ENCODE measurements at regions not wholly inside any gene's neighbourhood (a gene's known extent, or its start where the extent isn't known, plus 50 kb on each side); places are given as distances from the start of the nearest gene placed in this dataset.
A peak's percentile ranks its signal among the peaks of the same experiment; 100 is the strongest.

- ATAC-seq (ENCODE audit: insufficient read depth, low FRiP score) (no peak), DNase-seq (no peak)
- Histone ChIP-seq H3K4me1 (ENCODE audit: control insufficient read depth in 5 of 5, insufficient read depth in 5 of 5, low read length in 5 of 5) (peaks cover 0 to 6% (median 0%) of the 10 kb centered on the region in 5 donors), H3K27ac (ENCODE audit: low read depth in 1 of 2, low read length in 1 of 2) (no peak overlapping the region), H3K27me3 (ENCODE audit: control insufficient read depth in 3 of 3, insufficient read depth in 3 of 3, low read length in 2 of 3) (no peaks in the 10 kb centered on the region), H3K36me3 (ENCODE audit: control insufficient read depth in 4 of 4, insufficient read depth in 4 of 4, low read length in 4 of 4) (no peaks in the 10 kb centered on the region), H3K4me3 (no peak overlapping the region), H3K9ac (ENCODE audit: insufficient read depth in 1 of 2, low read length in 2 of 2) (no peak overlapping the region), H3K9me3 (ENCODE audit: control insufficient read depth in 4 of 4, insufficient read depth in 3 of 4, low read length in 3 of 4) (no peaks in the 10 kb centered on the region)
- WGBS, 2 donors = 64 to 74% methylated on average over 3 of the region's 3 CpGs
- no peak for TF ChIP-seq CTCF (IDR thresholded peaks at IDR 0.05; ENCODE audit: control extremely low read depth, extremely low read depth)
These were observed 201.0 kb downstream of the CYRIA start for GRCh38 chr2:16464641-16465040.

GRCh38 chr2:16462958-16463357 is 202.7 kb downstream of the CYRIA start:
- TF ChIP-seq CTCF (IDR thresholded peaks at IDR 0.05; ENCODE audit: control extremely low read depth, extremely low read depth) = no peak
- 47 to 56% methylated on average over 5 of the region's 5 CpGs for WGBS, 2 donors

DNA sequence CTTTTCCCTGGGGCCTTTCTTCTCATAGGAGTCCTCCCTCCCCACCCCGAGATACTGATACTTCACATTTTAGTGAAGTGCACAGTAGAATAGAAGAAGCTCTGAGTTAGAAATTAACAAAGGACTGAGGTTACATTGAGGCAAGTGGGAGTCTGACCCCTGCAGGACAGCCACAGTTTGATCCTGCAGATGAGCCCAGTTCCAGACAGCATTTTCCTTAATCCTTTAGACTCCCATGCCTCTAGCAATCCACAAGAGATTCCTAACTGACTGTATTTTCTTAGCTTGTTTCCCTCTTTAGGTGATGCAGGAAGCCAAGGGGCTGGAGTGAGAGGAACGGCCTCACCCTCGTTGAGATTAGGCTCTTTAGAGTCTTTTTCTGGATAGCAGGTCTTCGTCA is 204.0 kb downstream of the CYRIA start:
- 82 to 91% methylated on average over 4 of the region's 4 CpGs for WGBS, 2 donors
- DNase-seq (no peak), ATAC-seq (ENCODE audit: insufficient read depth, low FRiP score) (no peak)
- Histone ChIP-seq H3K9ac (ENCODE audit: insufficient read depth in 1 of 2, low read length in 2 of 2) (no peak overlapping the region), H3K27me3 (ENCODE audit: control insufficient read depth in 3 of 3, insufficient read depth in 3 of 3, low read length in 2 of 3) (no peaks in the 10 kb centered on the region), H3K27ac (ENCODE audit: low read depth in 1 of 2, low read length in 1 of 2) (no peak overlapping the region), H3K4me3 (no peak overlapping the region), H3K4me1 (ENCODE audit: control insufficient read depth in 5 of 5, insufficient read depth in 5 of 5, low read length in 5 of 5) (peaks cover 0 to 13% (median 0%) of the 10 kb centered on the region in 5 donors), H3K9me3 (ENCODE audit: control insufficient read depth in 4 of 4, insufficient read depth in 3 of 4, low read length in 3 of 4) (peaks cover 0 to 5% (median 0%) of the 10 kb centered on the region in 4 donors), H3K36me3 (ENCODE audit: control insufficient read depth in 4 of 4, insufficient read depth in 4 of 4, low read length in 4 of 4) (no peaks in the 10 kb centered on the region)
- TF ChIP-seq CTCF (IDR thresholded peaks at IDR 0.05; ENCODE audit: control extremely low read depth, extremely low read depth) = no peak

More at GRCh38 chr2:16462958-16463357, 202.7 kb downstream of the CYRIA start:
- H3K9me3 ChIP-seq (ENCODE audit: control insufficient read depth in 4 of 4, insufficient read depth in 3 of 4, low read length in 3 of 4) = peaks cover 0 to 5% (median 0%) of the 10 kb centered on the region in 4 donors
- H3K9ac ChIP-seq (ENCODE audit: insufficient read depth in 1 of 2, low read length in 2 of 2) = no peak overlapping the region
- DNase-seq (no peak), ATAC-seq (ENCODE audit: insufficient read depth, low FRiP score) (no peak)
- H3K36me3 ChIP-seq (ENCODE audit: control insufficient read depth in 4 of 4, insufficient read depth in 4 of 4, low read length in 4 of 4) = no peaks in the 10 kb centered on the region
- peaks cover 0 to 13% (median 0%) of the 10 kb centered on the region in 5 donors for H3K4me1 ChIP-seq (ENCODE audit: control insufficient read depth in 5 of 5, insufficient read depth in 5 of 5, low read length in 5 of 5)
- H3K27me3 ChIP-seq (ENCODE audit: control insufficient read depth in 3 of 3, insufficient read depth in 3 of 3, low read length in 2 of 3) = no peaks in the 10 kb centered on the region
- no peak overlapping the region for H3K27ac ChIP-seq (ENCODE audit: low read depth in 1 of 2, low read length in 1 of 2)
- no peak overlapping the region for H3K4me3 ChIP-seq

- H3K9ac ChIP-seq (ENCODE audit: insufficient read depth in 1 of 2, low read length in 2 of 2) = no peak overlapping the region
- H3K36me3 ChIP-seq (ENCODE audit: control insufficient read depth in 4 of 4, insufficient read depth in 4 of 4, low read length in 4 of 4) = no peaks in the 10 kb centered on the region
- peak; percentile 58 to 92 (median 89) for DNase-seq
- H3K27ac ChIP-seq (ENCODE audit: low read depth in 1 of 2, low read length in 1 of 2) = no peak overlapping the region
- H3K4me1 ChIP-seq (ENCODE audit: control insufficient read depth in 5 of 5, insufficient read depth in 5 of 5, low read length in 5 of 5) = peaks cover 0 to 13% (median 0%) of the 10 kb centered on the region in 5 donors
- H3K9me3 ChIP-seq (ENCODE audit: control insufficient read depth in 4 of 4, insufficient read depth in 3 of 4, low read length in 3 of 4) = peaks cover 0 to 5% (median 0%) of the 10 kb centered on the region in 4 donors
- H3K27me3 ChIP-seq (ENCODE audit: control insufficient read depth in 3 of 3, insufficient read depth in 3 of 3, low read length in 2 of 3) = no peaks in the 10 kb centered on the region
- no peak for TF ChIP-seq CTCF (IDR thresholded peaks at IDR 0.05; ENCODE audit: control extremely low read depth, extremely low read depth)
- H3K4me3 ChIP-seq = no peak overlapping the region
- ATAC-seq (ENCODE audit: insufficient read depth, low FRiP score) = no peak
These were observed 206.0 kb downstream of the CYRIA start for GRCh38 chr2:16459606-16460005.
